ENCODE measurements at regions not wholly inside any gene's neighbourhood (a gene's known extent, or its start where the extent isn't known, plus 50 kb on each side); places are given as distances from the start of the nearest gene placed in this dataset.

GRCh38 chr13:95352486-95352885 is 51.2 kb upstream of the ABCC4 start:
- DNase-seq = no peak

GRCh38 chr13:95354156-95354555 is 52.9 kb upstream of the ABCC4 start:
- no peak for DNase-seq

- no peak for DNase-seq
These were observed 53.6 kb upstream of the ABCC4 start for GRCh38 chr13:95354680-95355487.

GRCh38 chr13:95355494-95355893 is 54.2 kb upstream of the ABCC4 start:
- DNase-seq = no peak

GRCh38 chr13:95356916-95357315 is 55.7 kb upstream of the ABCC4 start:
- no peak for DNase-seq

- no peak for DNase-seq
These were observed 56.6 kb upstream of the ABCC4 start for GRCh38 chr13:95357875-95358274.

- no peak for DNase-seq
These were observed 58.8 kb upstream of the ABCC4 start for GRCh38 chr13:95360052-95360451.

GRCh38 chr13:95360464-95361097 is 59.3 kb upstream of the ABCC4 start:
- no peak for DNase-seq

- no peak for DNase-seq
These were observed 60.4 kb upstream of the ABCC4 start for GRCh38 chr13:95361686-95362085.

GRCh38 chr13:95362666-95363065 is 61.4 kb upstream of the ABCC4 start:
- DNase-seq = no peak

- peak; percentile 16 for DNase-seq
These were observed 66.1 kb upstream of the ABCC4 start for GRCh38 chr13:95367309-95367843.

GRCh38 chr13:95368998-95369397 is 67.7 kb upstream of the ABCC4 start:
- DNase-seq = no peak

GRCh38 chr13:95375706-95376105 is 74.5 kb upstream of the ABCC4 start:
- no peak for DNase-seq

- DNase-seq = no peak
These were observed 77.4 kb upstream of the ABCC4 start for GRCh38 chr13:95378603-95379002.

- DNase-seq = peak; percentile 84
These were observed 79.4 kb upstream of the ABCC4 start for GRCh38 chr13:95380468-95381211.

- DNase-seq = no peak
These were observed 79.9 kb upstream of the ABCC4 start for GRCh38 chr13:95381212-95381527.

GRCh38 chr13:95382411-95382810 is 81.2 kb upstream of the ABCC4 start:
- DNase-seq = no peak

- DNase-seq = no peak
These were observed 81.7 kb upstream of the ABCC4 start for GRCh38 chr13:95382916-95383315.

GRCh38 chr13:95385373-95385772 is 84.1 kb upstream of the ABCC4 start:
- no peak for DNase-seq

- DNase-seq = no peak
These were observed 84.5 kb upstream of the ABCC4 start for GRCh38 chr13:95385798-95386197.

GRCh38 chr13:95386370-95386769 is 85.1 kb upstream of the ABCC4 start:
- DNase-seq = no peak

GRCh38 chr13:95387733-95388207 is 86.5 kb upstream of the ABCC4 start:
- DNase-seq = no peak

- DNase-seq = no peak
These were observed 87.3 kb upstream of the ABCC4 start for GRCh38 chr13:95388420-95389079.

Measured in NCI-H2171 (cell line).